ENCODE measurements at regions not wholly inside any gene's neighbourhood (a gene's known extent, or its start where the extent isn't known, plus 50 kb on each side); places are given as distances from the start of the nearest gene placed in this dataset.
"Not testable (repeated sequence)": the region's sequence is repeated elsewhere in the genome, so short reads cannot be mapped to it uniquely, and the experiment has no call there.

DNA sequence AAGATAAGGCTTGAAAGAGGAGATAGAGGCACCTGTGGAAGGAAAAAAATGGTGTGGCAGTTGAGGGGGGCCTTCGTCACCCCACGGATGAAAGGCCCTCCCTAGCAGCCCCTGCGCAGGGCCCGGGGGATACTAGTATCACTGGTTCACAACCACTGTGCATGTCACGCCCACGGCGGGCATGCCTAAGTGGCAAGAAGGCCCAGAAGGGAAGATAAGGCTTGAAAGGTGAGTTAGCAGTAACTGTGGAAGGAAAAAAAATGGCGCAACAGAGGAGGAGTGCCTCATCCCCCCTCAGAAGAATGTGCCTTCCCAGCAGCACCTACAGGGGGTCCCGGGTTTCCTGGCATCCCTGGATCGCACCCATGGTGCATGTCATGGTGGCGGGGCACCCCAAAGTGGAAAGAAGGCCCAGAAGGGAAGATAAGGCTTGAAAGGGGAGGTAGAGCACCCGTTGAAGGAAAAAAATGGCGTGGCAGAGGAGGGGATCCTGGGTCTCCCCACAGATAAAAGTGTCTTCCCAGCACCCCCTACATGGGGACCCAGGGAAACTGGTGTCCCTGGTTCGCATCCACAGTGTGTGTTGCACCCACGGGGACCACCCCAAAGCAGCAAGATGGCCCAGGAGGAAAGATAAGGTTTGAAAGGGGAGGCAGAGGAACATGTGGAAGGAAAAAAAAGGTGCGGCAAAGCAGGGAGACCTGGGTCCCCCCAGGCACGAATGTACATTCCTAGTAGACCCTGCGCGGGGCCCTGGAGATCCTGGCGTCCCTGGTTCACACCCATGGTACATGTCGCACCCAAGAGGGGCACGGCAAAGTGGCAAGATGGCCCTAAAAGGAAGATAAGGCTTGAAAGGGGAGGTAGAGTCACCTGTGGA, 279.2 kb downstream of the ALG10 start:
- no peak for DNase-seq (ENCODE audit: low read depth in 3 of 3, low spot score in 2 of 3)

DNA sequence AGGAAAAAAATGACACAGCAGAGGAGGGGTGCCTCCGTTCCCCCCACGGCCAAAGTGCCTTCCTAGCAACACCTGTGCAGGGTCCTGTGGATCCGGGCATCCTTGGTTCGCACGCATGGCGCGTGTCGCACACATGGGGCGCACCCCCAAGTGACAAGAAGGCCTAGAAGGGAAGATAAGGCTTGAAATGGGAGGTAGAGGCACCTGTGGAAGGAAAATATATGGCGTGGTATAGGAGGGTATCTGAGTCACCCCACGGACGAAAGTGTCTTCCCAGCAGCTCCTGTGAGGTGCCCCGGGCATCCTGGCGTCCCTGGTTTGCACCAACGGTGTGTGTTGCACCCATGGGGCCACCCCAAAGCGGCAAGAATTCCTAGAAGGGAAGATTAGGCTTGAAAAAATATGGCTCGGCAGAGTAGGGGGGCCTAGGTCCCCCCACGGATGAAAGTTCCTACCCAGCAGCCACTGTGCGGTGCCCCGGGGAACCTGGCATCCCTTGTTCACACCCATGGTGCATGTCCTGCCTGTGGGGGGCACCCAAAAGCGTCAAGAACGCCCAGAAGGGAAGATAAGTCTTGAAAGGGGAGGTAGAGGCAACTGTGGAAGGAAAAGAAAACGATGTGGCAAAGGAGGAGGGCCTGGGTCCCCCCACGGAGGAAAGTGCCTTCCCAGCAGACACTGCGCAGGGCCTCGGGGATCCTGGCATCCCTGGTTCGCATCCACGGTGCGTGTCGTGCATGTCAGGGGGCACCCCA, 280.0 kb downstream of the ALG10 start:
- no peak for DNase-seq (ENCODE audit: low read depth in 3 of 3, low spot score in 2 of 3)

DNA sequence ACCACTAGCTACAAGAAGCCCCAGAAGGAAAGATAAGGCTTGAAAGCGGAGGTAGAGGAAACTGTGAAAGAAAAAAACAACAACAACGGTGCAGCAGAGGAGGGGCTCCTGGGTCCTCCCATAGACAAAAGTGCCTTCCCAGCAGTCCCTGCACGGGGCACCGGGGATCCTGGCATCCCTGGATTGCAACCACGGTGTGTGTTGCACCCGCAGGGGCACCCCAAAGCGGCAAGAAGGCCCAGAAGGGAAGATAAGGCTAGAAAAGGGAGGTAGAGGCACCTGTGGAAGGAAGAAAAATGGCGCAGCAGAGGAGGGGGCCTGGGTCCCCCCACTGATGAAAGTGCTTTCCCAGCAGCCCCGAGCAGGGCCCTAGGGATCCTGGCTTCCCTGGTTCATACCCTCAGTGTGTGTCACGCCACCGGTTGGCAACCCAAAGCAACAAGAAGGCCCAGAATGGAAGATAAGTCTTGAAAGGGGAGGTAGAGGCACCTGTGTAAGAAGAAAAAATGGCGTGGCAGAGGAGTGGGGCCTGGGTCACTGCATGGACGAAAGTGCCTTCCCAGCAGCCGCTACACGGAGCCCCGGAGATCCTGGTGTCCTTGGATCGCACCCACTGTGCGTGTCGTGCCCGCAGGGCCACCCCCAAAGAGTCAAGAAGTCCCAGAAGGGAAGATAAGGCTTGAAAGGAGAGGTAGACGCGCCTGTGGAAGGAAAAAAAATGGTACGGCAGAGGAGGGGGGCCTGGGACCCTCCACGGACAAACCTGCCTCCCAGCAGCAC, 281.0 kb downstream of the ALG10 start:
- DNase-seq (ENCODE audit: low read depth in 3 of 3, low spot score in 2 of 3): no peak

DNA sequence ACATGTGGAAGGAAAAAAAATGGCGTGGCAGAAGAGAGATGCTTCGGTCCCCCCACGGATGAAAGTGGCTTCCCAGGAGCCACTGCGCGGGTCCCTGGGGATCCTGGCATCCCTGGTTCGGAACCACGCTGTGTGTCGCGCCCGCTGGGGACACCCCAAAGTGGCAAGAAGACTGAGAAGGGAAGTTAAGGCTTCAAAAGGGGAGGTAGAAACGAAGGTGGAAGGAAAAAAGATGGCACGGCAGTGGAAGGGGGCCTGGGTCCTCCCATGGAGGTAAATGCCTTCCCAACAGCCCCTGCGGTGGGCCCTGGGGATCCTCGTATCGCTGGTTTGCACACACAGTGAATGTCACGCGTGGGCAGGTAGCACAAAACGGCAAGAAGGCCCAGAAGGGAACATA, 281.7 kb downstream of the ALG10 start:
- DNase-seq (ENCODE audit: low read depth in 3 of 3, low spot score in 2 of 3): no peak

DNA sequence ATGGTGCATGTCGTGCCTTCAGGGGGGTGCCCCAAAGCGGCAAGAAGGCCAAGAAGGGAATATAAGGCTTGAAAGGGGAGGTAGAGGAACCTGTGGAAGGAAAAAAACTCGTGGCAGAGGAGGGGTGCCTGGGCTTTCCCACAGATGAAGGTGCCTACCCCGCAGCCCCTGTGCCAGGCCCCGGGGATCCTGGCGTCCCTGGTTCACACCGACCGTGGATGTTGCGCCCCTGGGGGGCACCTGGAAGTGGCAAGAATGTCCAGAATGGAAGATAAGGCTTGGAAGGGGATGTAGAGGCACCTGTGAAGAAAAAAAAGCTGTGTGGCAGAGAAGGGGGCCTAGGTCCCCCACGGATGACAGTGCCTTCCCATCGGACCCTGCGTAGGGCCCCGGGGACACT, 282.2 kb downstream of the ALG10 start:
- no peak for DNase-seq (ENCODE audit: low read depth in 3 of 3, low spot score in 2 of 3)

DNA sequence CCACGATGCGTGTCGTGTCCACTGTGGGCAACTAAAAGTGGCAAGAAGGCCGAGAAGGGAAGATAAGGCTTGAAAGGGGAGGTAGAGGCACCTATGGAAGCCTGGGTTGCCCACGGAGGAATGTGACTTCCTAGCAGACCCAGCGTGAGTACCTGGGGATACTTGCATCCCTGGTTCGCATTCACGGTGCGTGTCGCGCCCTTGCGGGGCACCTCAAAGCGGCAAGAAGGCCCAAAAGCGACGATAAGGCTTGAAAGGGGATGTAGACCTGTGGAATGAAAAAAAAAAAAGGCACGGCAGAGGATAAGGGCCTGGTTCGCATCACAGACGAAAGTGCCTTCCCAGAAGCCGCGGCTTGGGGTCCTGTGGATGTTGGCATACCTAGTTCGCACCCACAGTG, 282.9 kb downstream of the ALG10 start:
- DNase-seq (ENCODE audit: low read depth in 3 of 3, low spot score in 2 of 3): no peak

DNA sequence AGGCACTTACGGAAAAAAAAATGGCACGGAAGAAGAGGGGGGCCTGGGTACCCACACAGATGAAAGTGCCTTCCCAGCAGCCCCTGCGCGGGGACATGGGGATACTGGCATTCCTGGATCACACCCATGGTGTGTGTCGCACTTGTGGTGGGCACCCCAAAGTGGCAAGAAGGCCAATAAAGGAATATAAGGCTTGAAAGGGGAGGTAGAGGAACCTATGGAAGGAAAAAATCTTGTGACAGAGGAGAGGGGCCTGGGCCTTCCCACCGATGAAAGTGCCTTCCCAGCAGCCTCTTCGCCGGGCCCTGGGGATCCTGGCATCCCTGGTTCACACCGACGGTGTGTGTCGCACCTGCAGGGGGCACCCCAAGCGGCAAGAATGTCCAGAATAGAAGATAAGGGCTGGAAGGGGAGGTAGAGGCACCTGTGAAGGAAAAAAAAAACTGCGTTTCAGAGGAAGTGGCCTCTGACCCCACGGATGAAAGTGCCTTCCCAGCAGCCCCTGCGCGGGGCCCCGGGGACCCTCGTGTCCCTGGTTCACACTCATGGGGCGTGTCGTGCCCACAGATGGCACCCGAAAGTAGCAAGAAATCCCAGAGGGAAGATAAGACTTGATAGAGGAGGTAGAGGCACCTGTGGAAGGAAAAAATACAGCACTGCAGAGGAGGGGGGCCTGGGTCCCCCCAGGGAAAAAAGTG, 284.0 kb downstream of the ALG10 start:
- DNase-seq (ENCODE audit: low read depth in 3 of 3, low spot score in 2 of 3): no peak

DNA sequence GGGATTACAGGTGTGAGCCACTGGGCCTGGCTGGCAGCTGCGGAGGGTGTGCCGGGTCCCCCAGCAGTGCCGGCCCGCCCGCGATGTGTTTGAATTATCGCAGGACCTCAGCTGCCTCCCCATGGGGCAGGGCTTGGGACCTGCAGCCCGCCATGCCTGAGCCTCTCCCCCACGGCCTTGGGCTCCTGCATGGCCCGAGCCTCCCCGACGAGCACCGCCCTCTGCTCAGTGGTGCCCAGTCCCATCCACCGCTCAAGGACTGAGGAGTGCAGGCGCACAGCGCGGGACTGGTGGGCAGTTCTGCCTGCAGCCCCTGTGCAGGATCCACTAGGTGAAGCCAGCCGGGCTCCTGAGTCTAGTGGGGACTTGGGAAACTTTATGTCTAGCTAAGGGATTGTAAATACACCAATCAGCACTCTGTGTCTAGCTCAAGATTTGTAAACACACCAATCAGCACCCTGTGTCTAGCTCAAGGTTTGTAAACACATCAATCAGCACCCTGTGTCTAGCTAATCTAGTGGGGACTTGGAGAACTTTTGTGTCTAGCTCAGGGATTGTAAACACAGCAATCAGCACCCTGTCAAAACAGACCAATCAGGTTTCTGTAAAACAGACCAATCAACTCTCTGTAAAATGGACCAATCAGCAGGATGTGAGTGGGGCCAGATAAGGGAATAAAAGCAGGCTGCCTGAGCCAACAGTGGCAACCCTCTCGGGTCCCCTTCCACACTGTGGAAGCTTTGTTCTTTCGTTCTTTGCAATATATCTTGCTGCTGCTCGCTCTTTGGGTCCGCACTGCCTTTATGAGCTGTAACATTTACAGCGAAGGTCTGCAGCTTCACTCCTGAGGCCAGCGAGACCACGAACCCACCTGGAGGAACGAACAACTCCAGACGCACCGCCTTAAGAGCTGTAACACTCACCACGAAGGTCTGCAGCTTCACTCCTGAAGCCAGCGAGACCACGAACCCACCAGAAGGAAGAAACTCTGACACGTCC, 287.8 kb downstream of the ALG10 start:
- DNase-seq (ENCODE audit: low read depth in 3 of 3, low spot score in 2 of 3): not testable (repeated sequence)

DNA sequence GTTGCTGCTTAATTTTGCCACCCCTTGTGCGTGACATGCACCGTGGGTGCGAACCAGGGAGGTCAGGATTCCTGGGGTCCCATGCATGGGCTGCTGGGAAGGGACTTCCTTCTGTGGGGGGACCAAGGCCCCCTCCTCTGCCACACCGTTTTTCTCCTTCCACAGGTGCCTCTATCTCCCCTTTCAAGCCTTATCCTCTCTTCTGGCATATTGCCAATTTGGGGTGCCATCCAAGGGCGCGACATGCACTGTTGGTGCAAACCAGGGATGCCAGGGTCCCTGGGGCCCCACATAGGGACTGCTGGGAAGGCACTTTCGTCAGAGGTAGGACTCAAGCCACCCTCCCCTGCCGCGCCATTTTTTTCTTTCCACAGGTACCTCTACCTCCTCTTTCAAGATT, 289.0 kb downstream of the ALG10 start:
- no peak for DNase-seq (ENCODE audit: low read depth in 3 of 3, low spot score in 2 of 3)

DNA sequence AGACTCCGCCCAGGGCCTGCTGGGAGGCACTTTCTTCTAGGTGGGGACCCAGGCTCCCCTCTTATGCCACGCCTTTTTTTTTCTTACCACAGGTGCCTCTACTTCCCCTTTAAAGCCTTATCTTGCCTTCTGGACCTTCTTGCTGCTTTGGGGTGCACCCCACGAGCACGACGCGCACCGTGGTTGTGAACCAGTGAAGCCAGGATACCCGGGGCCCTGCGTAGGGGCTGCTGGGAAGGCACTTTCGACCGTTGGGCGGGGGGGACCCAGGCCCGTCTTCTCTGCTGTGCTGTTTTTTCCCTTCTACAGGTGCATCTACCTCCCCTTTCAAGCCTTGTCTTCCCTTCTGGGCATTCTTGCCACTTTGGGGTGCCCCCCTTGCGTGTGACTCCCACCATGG, 305.4 kb downstream of the ALG10 start:
- DNase-seq (ENCODE audit: low read depth in 3 of 3, low spot score in 2 of 3): no peak

DNA sequence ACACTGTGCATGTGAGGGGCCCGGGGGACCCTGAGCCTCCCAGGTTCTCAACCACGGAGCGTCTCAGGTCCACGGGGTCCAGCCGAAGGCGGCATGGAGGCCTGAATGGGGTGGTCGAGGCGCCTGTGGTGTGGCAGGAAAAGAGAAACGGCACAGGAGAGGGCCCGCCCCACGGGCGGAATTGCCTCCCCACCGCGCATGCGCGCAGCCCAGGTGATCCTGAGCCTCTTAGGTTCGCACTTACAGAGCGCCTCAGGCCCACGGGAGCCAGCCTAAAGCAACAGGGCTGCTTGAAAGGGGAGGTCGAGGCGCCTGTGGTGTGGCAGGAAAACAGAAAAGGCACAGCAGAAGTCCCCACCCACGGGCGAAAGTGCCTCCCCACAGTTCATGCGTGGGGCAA, 311.0 kb downstream of the ALG10 start:
- no peak for DNase-seq (ENCODE audit: low read depth in 3 of 3, low spot score in 2 of 3)

DNA sequence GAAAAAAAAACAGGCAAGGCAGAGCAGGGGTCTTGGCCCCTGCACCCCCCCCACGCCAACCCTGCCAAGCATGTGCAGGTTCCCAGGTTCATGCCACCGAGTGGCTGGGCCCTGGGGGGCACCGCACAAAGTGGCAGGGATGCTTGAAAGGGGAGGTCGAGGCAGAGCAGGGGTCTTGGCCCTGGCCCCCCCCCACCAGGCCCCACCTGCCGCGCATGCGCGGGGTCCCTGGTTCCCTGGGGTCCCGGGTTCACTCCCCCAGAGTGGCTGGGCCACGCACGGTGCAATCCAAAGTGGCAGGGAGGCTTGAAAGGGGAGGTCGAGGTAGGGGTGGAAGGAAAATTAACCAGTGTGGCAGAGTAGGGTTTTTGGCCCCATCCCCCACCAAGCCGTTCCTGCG, 312.2 kb downstream of the ALG10 start:
- DNase-seq (ENCODE audit: low read depth in 3 of 3, low spot score in 2 of 3): no peak

DNA sequence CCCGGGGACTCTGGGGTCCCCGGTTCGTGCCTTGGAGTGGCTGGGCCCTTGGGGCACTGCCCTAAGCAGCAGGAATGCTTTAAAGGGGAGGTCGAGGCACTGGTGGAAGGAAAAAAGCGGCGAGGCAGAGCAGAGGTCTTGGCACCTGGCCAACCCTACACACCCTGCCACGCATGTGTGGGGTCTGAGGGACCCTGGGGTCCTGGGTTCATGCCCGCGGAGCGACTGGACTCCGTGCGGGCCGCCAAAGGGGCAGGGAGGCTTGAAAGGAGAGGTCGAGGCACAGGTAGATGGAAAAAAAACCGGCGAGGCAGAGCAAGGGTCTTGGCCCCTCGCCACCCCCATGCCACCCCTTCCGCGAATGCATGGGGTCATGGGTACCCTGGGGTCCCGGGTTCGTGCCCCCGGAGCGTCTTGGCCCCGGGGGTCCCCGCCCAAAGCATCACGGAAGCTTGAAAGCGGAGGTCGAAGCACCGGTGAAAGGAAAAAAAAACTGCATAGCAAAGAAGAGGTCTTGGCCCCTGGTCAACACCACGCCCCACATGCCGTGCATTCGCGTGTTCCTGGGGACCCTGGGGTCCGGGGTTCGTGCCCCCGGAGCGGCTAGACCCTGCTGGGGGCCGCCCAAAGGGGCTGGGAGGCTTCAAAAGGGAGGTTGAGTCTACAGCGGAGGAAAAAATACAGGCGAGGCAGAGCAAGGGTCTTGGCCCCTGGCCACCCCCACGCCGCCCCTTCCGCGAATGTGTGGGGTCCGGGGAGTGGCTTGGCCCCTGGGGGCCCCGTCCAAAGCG, 312.9 kb downstream of the ALG10 start:
- DNase-seq (ENCODE audit: low read depth in 3 of 3, low spot score in 2 of 3): no peak

DNA sequence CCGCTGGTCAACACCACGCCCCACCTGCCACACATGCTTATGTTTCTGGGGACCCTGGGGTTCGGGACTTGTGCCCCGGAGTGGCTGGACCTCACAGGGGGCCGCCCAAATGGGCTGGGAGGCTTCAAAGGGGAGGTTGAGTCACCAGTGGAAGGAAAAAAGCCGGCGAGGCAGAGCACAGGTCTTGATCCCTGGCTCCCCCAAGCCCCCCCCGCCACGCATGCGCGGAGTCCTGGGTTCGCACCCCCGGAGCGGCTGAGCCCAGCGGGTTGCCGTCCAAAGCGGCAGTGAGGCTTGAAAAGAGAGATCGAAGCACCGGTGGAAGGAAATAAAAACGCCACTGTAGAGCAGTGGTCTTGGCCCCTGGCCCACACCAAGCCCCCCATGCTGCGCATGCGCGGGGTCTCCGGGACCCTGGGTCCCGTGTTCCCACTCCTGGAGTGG, 313.5 kb downstream of the ALG10 start:
- DNase-seq (ENCODE audit: low read depth in 3 of 3, low spot score in 2 of 3): no peak

DNA sequence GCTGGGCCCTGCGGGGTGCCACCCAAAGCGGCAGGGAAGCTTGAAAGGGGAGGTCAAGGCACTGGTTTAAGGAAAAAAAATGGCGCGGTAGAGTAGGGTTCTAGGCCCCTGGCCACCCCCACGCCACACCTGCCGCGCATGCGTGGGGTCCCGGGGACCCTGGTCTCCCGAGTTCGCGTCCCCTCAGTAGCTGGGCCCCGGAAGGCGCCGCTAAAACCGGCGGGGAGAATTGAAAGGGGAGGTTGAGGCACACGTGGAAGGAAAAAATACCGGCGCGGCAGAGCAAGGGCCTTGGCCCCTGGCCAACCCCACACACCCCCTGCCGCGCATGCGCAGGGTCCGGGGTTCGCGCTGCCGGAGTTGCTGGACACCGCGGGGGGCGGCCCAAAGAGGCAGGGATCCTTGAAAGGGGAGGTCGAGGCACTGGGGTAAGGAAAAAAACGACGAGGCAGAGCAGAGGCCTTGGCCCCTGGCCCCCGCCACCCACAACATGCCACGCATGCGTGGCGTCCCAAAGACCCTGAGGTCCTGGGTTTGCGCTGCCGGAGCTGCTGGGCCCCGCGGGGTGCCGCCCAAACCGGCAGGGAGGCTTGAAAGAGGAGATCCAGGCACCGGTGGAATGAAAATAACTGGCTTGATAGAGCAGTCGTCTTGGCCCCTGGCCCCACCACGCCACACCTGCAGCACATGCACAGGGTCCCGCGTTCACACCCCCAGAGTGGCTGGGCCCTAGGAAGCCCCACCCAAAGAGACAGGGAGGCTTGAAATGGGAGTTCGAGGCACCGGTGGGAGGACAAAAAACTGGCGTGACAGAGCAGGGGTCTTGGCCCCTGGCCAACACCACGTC, 314.5 kb downstream of the ALG10 start:
- DNase-seq (ENCODE audit: low read depth in 3 of 3, low spot score in 2 of 3): no peak

DNA sequence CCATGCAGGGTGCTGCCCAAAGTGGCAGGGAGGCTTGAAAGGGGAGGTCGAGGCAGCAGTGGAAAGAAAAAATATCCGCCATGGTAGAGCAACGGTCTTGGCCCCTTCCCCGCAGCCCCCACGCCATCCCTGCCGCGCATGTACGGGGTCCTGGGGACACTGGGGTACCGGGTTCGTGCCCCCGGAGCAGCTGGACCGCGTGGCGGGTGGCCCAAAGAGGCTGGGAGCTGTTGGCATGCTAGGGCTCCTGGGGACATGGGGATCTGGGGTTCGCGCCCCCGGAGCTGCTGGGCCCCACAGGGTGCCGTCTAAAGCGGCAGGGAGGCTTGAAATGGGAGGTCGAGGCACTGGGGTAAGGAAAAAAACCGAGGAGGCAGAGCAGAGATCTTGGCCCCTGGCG, 316.5 kb downstream of the ALG10 start:
- DNase-seq (ENCODE audit: low read depth in 3 of 3, low spot score in 2 of 3): no peak

DNA sequence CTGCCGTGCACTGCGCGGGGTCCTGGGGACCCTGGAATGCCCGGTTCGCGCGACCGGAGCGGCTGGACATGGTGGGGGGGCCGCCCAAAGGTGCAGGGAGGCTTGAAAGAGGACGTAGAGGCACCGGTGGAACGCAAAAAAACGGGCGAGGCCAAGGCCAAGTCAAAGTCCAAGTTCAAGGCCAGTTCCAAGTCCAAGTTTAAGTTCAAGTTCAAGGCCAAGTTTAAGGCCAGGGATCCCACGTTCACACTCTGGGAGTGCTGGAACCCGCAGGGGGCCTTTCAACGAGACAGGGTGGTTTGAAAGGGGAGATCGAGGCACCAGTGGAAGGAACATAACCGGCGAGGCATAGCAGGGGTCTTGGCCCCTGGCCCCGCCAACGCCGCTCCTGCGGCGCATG, 317.6 kb downstream of the ALG10 start:
- no peak for DNase-seq (ENCODE audit: low read depth in 3 of 3, low spot score in 2 of 3)
